Fibroblast of skin of abdomen (primary cell): ENCODE measurements at regions not wholly inside any gene's neighbourhood (a gene's known extent, or its start where the extent isn't known, plus 50 kb on each side); places are given as distances from the start of the nearest gene placed in this dataset.

Source experiments
- DNase-seq: peaks from one replicate; pipeline ENCODE4 v3.0.0-alpha.2; 2013

DNA sequence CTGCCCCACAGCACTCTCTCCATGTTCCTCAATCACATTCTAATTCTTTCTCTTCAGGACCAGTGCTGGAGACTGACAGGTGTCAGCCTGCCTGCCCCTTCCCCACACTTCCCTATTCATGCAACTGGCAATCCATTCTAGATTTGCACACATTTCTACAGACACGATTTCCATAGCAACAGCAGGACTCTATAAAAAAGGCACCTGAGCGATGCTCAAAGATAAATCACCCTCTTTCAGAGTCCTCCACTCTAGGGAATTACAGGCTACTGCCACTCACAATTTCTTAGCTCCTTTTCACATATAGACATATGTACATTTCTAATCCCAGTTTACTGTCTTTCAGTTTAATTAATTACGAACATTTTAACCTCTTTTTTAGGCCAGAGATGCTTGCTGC is 118.1 kb upstream of the ANKRD1 start:
- DNase-seq: no peak

GRCh38 chr10:91040343-91040742 is 119.5 kb upstream of the ANKRD1 start:
- DNase-seq: no peak

GRCh38 chr10:91042069-91042468 is 121.2 kb upstream of the ANKRD1 start:
- DNase-seq: no peak

- DNase-seq: peak; percentile 22
These were observed 122.5 kb upstream of the ANKRD1 start for GRCh38 chr10:91043173-91043910.

DNA sequence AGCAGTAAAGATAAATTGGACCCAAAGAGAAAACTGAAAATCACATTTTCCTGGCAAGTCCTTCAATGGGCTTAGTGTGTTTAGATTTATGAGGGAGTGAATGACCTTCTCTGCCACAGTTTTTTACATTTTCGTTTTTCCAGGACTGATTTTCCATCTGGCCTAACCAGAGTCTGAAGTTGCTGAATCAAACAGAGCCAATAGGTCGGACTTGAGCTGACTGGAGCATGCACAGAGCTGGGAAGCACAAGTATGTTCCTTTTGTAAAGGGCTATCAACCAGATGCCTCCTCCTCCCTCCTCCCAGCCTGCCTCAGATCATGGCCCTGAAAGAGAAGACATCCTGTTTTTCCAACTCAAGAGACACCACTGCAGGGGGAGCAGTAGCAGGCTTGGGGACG is 126.0 kb upstream of the ANKRD1 start:
- DNase-seq: no peak

DNA sequence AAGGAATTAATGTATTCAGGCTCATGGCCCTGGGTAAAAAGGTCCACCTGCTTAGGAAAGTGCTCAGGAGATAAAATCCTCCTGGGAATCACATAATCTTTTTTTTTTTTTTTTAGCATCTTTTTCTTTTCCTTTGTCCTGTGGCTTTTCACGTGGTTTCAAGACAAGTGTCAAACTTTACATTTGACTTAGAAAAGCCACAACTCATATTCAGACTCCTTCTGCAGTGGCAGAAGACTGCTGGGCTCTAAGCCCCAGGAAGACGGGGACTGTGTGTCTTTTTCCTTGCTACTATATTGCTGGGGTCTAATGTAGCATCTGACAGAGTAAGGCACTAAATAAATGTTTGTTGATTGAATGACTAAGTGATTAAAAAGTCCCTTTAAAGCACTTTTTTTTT is 127.5 kb upstream of the ANKRD1 start:
- no peak for DNase-seq

DNA sequence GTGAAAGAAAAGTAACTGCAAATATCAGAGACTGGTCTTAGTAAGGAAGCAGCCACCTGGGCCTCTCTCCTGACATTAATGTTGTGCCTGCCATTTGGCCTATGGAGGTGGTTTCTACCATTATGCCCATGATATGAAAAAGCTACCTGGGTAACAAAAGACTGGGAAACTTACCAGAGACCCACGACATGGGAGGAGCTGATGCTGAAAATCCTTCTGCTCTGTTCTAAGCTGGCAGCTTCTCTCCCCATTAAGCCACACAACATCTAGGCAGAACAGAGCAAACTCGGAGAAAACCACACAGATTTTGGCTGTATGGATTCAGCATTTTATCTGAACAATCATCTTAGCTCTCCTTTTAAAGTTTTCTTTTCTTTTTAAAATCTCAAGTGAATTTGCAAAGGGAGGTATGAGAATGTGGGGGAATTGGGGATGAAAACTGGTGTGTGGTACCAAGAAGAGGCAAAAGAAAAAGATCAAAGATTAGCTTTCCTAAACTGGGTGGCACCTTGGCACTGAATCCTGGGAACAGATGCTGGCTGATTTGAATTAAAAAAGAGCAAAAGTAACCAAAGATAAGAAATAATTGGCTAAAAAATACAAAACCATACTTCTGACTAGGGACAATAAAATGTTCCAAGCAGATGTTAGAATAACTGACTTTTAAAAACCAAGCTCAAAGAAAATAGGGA is 128.6 kb upstream of the ANKRD1 start:
- no peak for DNase-seq

DNA sequence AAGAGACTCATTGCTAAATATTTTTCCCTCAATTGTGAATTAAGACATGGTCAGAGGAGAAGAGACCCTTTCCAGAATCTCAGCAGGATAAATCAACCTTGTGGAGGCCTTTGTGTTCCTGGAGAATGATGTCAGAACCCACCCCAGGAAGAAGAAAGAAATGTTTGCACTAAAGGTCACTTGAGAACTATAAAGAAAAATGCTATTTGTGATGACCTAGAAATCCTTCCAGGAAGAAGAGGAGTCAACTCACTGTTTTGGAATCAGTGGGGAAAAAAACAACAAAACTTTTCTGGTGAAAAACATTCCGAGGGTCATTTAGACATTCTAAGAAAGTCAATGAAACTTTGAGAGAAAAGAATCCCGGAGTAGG is 129.1 kb upstream of the ANKRD1 start:
- no peak for DNase-seq

DNA sequence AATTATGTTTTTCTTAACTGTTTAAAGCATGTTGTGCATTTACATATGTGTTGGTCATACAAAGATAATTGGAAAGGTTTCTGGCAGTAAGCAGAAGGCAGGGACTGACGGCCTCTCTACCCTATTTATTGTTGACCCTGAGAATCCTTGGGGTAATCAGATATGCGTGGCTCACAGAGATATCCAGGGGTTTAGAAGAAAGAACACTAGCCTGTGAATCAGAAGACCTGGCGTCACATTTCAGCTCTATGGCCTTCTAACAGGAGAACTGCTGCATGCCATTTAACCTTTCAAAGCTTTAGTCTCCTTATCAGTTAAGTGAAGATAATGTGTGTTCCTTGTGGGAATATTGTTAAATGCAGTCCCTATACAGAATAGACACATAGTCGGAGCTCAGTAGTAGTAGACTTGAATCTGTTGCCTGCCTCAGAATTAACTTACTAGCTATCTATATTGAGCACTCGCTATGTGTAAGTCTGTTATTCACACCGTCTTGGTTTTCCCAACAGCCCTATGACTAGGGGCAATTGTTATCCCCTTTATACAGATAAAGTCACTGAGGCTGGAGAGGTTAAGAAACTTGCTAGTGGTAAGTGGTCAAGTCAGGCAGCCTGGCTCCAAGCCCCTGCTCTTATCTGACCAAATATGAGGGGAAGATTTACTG is 129.6 kb upstream of the ANKRD1 start:
- DNase-seq: no peak

- DNase-seq: no peak
These were observed 130.9 kb upstream of the ANKRD1 start for GRCh38 chr10:91051829-91052228.

DNA sequence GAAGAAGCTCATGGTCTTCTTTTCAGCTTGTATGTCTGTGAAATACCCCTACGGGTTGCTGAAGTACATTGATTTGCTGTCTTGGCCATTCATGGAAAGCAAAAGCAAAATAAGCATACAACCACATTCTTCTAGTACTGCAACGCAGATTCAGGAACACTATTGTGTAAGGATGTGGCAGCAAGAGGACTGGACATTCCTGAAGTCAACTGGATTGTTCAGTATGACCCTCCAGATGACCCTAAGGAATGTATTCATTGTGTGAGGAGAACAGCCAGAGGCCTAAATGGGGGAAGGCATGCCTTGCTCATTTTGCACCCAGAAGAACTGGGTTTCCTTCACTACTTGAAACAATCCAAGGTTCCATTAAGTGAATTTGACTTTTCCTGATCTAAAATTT is 133.4 kb upstream of the ANKRD1 start:
- no peak for DNase-seq

DNA sequence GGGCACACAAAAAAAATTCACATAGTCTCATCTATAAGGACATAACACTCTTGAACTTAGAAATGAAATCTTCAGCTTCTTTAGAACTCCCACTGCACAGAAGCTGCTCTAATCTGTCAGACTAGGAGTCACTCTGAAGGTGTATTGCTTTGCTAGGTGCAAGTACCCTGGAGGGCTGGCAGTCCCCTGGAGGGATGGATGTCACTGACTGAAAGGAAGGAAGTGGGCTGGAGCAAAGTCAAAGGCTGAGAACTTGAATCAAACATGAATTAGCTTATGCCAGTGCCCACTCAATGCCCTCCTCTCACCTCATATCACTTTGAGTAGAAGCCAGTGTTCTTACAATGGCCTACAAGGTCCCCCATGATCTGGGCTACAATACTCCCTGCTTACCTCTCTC is 140.3 kb upstream of the ANKRD1 start:
- DNase-seq: no peak

DNA sequence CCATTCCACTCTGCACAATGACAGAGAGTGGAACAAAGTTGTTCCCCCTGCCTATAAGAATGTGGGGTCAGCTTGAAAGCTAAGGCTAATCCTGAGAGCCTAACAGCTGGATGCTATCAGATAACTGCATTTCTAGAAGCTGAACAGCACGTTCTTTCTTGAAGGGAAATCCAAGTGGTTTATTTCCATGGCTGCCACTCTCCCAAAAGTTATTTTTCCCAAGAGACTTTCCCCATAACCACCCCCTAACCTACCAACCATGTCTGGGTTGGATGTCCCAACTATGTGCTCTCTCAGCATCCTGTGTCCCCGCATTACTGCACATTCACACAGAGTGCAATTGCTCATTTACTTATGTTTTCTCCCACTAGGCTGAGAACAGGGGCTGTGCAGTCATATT is 140.7 kb upstream of the ANKRD1 start:
- DNase-seq: no peak

DNA sequence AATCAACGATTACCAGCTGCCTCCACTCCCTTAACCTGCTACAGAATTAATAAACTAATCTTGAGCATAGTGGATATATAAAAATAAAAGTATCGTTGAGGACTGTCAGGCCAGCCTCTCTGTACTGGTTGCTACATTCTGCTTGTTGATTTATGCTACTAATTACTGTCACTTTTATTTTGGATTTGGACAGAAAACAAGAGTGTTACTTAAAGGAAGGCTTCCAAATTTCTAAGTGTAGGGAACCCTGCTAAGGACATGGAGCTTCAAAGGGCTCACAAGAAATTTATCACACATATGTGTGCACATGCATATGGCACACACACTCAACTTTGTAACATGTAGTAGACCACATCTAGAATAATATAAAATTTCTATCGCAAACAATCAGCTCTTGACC is 141.2 kb upstream of the ANKRD1 start:
- no peak for DNase-seq

DNA sequence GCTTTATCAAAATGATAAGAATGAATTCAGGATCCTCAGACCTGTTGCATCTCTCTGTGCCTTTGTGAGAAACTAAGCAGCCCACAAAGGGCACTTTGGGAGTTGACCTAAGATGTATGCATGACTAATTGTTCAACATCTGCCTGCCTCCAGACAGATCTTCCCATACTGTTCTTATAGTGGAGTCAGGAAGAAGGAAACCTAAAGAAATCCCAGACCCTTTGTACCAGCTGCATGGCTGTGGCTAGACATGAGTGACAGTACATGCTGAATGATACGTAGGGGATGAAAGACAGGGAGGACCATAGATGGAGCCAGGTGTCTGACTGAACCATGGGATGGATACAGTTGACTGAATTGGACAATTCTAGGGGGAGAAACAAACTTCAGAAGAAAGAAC is 148.7 kb upstream of the PCGF5 start:
- DNase-seq: no peak

- no peak for DNase-seq
These were observed 147.0 kb upstream of the PCGF5 start for GRCh38 chr10:91073286-91073979.

- no peak for DNase-seq
These were observed 143.4 kb upstream of the PCGF5 start for GRCh38 chr10:91076991-91077548.

DNA sequence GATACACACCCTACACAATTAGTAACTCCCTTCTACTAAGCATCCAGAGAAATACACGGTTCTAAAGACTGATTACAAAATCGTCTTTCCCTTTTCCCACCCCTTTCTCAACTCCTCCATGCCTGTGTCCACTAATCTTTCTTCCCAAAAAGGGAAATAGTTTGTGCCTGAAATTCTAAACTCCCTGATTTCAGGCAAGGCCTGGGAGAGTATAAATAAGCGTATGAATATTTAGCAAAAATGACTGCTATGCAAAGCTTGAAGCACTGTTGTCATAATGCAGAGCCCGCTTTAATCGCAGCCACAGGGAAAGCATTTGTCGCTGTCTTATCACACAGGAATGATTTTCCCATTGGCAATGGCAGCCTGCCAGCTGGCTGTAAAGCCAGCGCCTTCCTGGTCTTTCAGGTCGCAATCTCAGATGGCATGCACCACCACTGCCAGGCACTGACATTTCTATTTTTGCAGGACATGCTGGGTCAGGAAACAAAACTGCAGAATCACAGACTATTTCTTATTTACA is 142.9 kb upstream of the PCGF5 start:
- DNase-seq: peak; percentile 24

DNA sequence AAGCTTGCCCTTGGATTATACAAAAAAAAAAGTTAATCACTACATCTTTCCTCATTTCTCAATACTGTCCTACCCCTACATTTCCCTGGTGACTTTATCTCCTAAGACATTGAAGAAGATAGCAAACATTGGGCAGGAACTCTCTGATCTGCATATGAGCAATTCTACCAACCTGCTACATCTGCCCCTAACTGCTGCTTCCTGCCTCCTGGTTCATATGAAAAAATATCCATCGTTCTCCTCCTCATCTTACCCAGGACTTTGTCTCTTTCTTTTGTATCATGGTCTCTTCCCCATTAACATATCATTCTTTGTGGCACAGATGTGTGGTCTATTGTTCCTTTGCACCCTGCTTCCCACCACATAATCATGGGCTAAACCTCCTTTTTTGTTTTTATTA is 139.7 kb upstream of the PCGF5 start:
- no peak for DNase-seq

GRCh38 chr10:91082447-91082846 is 138.0 kb upstream of the PCGF5 start:
- DNase-seq: no peak

DNA sequence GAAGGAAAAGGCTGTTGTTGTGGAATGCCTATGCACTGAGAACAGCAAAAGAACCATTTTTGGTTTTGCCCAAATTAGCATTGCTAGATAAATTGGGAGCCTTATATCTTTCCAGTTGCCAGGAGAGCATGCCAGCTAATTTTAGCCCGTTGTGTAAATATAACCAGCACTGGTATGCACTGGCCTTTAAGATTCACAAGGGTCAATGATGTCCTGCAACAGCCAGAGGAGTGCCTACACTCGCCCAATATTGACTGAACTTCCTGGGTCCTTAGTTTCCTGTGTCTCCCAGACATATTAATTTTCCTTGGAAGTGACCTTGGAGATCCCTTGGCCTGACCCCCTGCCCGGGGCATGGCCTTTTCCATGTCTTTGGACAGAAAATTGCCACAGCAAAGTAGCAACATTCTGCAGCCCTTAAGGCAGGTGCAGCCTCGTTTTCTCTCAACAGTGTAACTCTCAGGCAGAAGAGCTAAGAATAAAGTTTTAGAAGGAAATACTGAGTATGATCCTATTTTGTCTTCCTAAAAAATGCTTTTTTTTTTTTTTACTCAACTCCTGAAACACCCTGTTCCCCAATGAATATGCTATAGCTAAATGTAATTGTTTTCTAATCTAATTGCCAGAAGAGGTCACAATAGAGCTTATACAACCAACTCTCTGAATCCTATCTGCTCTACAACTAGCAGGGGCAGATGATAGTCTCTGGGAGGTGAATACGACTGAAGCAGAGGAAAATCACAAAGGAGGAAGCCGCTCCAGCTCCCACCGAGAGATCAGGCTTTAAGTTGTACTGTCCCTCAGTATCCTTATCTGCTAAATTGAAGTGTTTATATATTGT is 131.9 kb upstream of the PCGF5 start:
- DNase-seq: peak; percentile 21
